Panc1 (cell line): ENCODE measurements at regions not wholly inside any gene's neighbourhood (a gene's known extent, or its start where the extent isn't known, plus 50 kb on each side); places are given as distances from the start of the nearest gene placed in this dataset.

ENCODE experiments used
- ATAC-seq: fragments of 200-7000 bp; cut with Tn5 transposase; 2 replicates; pipeline ENCODE4 v1.9.1; 2020; ENCODE audit warnings: mild to moderate bottlenecking, moderate library complexity
- BruUV-seq: library from RNA; stranded (reverse); fragments of 400-500 nt; replicated peaks from 2 replicates; lab custom pipeline; 2021; lab: Mats Ljungman, UMichigan
- CTCF ChIA-PET: fragments of 300-600 bp; sonication (Branson Sonifier 250); formaldehyde crosslinking; loops from one replicate; lab custom pipeline; 2022; ENCODE audit warnings: antibody characterized with exemption; lab: Charles Lee
- POLR2A ChIA-PET: fragments of 300-600 bp; sonication (Branson Sonifier 250); formaldehyde crosslinking; loops from one replicate; lab custom pipeline; 2022; ENCODE audit warnings: antibody characterized with exemption; lab: Charles Lee
- DNase-seq: peaks from one replicate; pipeline ENCODE4 v3.0.0-alpha.2; 2010; ENCODE audit warnings: low read depth, low spot score
- H3K27ac ChIP-seq: 2 replicates; pipeline ENCODE4 v1.5.1; 2011; ENCODE audit warnings: mild to moderate bottlenecking, low read length, inconsistent platforms
- H3K27me3 ChIP-seq: fragments of 200-500 bp; sonication (Bioruptor generic); 2 replicates; pipeline ENCODE4 v1.6.0; 2014; ENCODE audit warnings: low read length, inconsistent platforms; ENCODE audit not compliant: control insufficient read depth, insufficient read depth
- H3K36me3 ChIP-seq: fragments of 200-500 bp; sonication (Bioruptor generic); 2 replicates; pipeline ENCODE4 v1.5.1; 2014; ENCODE audit warnings: inconsistent platforms, mild to moderate bottlenecking, low read length, moderate library complexity; ENCODE audit not compliant: control insufficient read depth, insufficient read depth
- H3K4me1 ChIP-seq: 2 replicates; pipeline ENCODE4 v1.5.1; 2011; ENCODE audit warnings: inconsistent platforms, mild to moderate bottlenecking, low read length, moderate library complexity; ENCODE audit not compliant: control insufficient read depth, insufficient read depth
- H3K4me3 ChIP-seq, 2 experiments: 2 replicates each; pipeline ENCODE4 v1.5.1; 2011 to 2012; ENCODE audit warnings: low read depth in 2 of 2, low read length in 2 of 2, mild to moderate bottlenecking in 2 of 2, inconsistent platforms in 1 of 2, moderate library complexity in 1 of 2
- H3K9me3 ChIP-seq: fragments of 200-500 bp; sonication (Bioruptor generic); 2 replicates; pipeline ENCODE4 v1.5.1; 2014; ENCODE audit warnings: low read depth, mild to moderate bottlenecking, inconsistent platforms, low read length, moderate library complexity; ENCODE audit not compliant: control insufficient read depth, insufficient read depth
- POLR2AphosphoS5 ChIP-seq: IDR thresholded peaks from 2 replicates; pipeline ENCODE4 v1.6.1; 2012; ENCODE audit warnings: mild to moderate bottlenecking, low read depth, low read length, moderate library complexity
- SIN3A ChIP-seq: IDR thresholded peaks from 2 replicates; pipeline ENCODE4 v1.6.1; 2012; ENCODE audit warnings: low read depth, mild to moderate bottlenecking, low read length, moderate library complexity, borderline replicate concordance; ENCODE audit not compliant: insufficient read depth
- TCF7L2 ChIP-seq: IDR thresholded peaks from 2 replicates; pipeline ENCODE4 v1.6.1; 2011; ENCODE audit warnings: mild to moderate bottlenecking, low read depth, low read length, inconsistent platforms
- in situ Hi-C: cut with HindIII; loops from 2 replicates; pipeline ENCODE4 v1.10.0; 2016; ENCODE audit warnings: low sequenced_read_pairs, low pct_unique_long_range_greater_than_20kb
- intact Hi-C: fragments of 100-400 bp; cut with micrococcal nuclease; formaldehyde crosslinking; loops from one replicate; pipeline ENCODE4 v1.10.0; 2022; ENCODE audit not compliant: unreplicated experiment
- TF ChIP-seq, protein P1 (sequence below): fragments of 450-650 bp; IDR thresholded peaks from 2 replicates; pipeline ENCODE4 v1.5.1; 2017; ENCODE audit warnings: mild to moderate bottlenecking
- TF ChIP-seq, protein P2 (sequence below), 2 experiments: IDR thresholded peaks; 2 replicates each; pipeline ENCODE4 v1.6.1; 2011 to 2012; ENCODE audit warnings: low read depth in 2 of 2, control low read depth in 1 of 2, low read length in 1 of 2, mild to moderate bottlenecking in 1 of 2, moderate library complexity in 1 of 2; ENCODE audit not compliant: insufficient read depth in 1 of 2

DNA sequence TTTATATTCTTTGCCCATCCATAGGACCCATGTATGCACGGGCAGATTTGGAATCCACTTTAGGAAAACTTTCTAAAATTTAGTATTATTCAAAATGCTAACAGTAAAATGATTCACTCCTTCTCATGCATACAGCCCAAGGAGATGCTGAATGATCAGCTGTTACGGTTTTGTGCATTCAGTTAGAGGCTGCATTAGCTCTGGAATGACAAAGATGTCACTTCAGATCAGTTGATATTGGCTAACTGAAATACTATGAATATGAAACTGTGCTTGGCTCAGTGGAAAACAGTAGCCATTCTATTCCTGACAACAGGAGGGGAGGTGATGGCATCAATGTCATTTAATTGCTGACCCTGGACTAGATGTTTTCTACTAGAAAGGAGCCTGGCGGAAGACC lies 560.7 kb downstream of the ZNF608 start:
- ATAC-seq (no peak), DNase-seq (no peak)
- H3K36me3 ChIP-seq, result no peaks in the 10 kb centered on the region
- no peak overlapping the region for H3K27ac ChIP-seq
- H3K4me1 ChIP-seq, result no peaks in the 10 kb centered on the region
- in situ Hi-C loops (no loop called here), intact Hi-C loops (no loop called here)
- no TSS peak for BruUV-seq
- TF ChIP-seq, protein P1, sequence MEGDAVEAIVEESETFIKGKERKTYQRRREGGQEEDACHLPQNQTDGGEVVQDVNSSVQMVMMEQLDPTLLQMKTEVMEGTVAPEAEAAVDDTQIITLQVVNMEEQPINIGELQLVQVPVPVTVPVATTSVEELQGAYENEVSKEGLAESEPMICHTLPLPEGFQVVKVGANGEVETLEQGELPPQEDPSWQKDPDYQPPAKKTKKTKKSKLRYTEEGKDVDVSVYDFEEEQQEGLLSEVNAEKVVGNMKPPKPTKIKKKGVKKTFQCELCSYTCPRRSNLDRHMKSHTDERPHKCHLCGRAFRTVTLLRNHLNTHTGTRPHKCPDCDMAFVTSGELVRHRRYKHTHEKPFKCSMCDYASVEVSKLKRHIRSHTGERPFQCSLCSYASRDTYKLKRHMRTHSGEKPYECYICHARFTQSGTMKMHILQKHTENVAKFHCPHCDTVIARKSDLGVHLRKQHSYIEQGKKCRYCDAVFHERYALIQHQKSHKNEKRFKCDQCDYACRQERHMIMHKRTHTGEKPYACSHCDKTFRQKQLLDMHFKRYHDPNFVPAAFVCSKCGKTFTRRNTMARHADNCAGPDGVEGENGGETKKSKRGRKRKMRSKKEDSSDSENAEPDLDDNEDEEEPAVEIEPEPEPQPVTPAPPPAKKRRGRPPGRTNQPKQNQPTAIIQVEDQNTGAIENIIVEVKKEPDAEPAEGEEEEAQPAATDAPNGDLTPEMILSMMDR, result no peak
- TF ChIP-seq TCF7L2 (no peak), SIN3A (no peak)
- H3K9me3 ChIP-seq, result no peaks in the 10 kb centered on the region
- CTCF ChIA-PET, result interaction anchor here (0.6 kb wide), 1 partner anchor 124 kb away, joined by 3 read pairs; no protein-coding TSS in a partner anchor
- H3K4me3 ChIP-seq, result no peak overlapping the region
- H3K27me3 ChIP-seq, result no peaks in the 10 kb centered on the region
- POLR2A ChIA-PET, result no interaction called here

DNA sequence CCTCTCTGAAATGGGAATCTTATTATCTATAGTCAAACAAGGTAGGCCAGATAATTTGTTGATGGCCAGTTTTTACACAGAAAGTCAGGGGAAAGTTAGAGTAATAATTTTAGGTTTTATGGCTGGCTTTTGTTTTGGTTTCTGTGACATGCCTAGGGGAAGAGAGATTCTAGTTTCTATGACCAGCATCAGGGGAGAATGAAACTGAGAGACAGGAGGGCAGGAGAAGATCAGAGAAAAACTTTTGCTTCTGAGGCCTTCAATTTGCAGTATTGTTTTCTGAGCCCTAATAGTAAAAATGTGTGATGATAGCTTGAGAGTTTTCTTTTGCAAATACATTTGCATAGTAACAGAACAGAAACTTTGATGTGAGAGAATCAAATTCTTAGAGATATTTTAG lies 564.3 kb downstream of the ZNF608 start:
- no peak for TF ChIP-seq TCF7L2
- TF ChIP-seq POLR2AphosphoS5, result no peak
- TF ChIP-seq, protein P1, result no peak
- TF ChIP-seq, protein P2, sequence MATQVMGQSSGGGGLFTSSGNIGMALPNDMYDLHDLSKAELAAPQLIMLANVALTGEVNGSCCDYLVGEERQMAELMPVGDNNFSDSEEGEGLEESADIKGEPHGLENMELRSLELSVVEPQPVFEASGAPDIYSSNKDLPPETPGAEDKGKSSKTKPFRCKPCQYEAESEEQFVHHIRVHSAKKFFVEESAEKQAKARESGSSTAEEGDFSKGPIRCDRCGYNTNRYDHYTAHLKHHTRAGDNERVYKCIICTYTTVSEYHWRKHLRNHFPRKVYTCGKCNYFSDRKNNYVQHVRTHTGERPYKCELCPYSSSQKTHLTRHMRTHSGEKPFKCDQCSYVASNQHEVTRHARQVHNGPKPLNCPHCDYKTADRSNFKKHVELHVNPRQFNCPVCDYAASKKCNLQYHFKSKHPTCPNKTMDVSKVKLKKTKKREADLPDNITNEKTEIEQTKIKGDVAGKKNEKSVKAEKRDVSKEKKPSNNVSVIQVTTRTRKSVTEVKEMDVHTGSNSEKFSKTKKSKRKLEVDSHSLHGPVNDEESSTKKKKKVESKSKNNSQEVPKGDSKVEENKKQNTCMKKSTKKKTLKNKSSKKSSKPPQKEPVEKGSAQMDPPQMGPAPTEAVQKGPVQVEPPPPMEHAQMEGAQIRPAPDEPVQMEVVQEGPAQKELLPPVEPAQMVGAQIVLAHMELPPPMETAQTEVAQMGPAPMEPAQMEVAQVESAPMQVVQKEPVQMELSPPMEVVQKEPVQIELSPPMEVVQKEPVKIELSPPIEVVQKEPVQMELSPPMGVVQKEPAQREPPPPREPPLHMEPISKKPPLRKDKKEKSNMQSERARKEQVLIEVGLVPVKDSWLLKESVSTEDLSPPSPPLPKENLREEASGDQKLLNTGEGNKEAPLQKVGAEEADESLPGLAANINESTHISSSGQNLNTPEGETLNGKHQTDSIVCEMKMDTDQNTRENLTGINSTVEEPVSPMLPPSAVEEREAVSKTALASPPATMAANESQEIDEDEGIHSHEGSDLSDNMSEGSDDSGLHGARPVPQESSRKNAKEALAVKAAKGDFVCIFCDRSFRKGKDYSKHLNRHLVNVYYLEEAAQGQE (IDR thresholded peaks at IDR 0.05; ENCODE audit: insufficient read depth in 1 of 2, low read depth in 2 of 2, low read length in 1 of 2), result no peak
- TF ChIP-seq SIN3A, result no peak
- BruUV-seq, result no TSS peak
- Histone ChIP-seq H3K4me3 (no peak overlapping the region), H3K9me3 (peaks cover 4% of the 10 kb centered on the region; the same call in 1 of the 2 replicates), H3K27ac (no peak overlapping the region), H3K4me1 (no peaks in the 10 kb centered on the region), H3K36me3 (no peaks in the 10 kb centered on the region), H3K27me3 (no peaks in the 10 kb centered on the region)
- DNase-seq, result no peak
- no peak for ATAC-seq
- intact Hi-C loops (no loop called here), in situ Hi-C loops (no loop called here)
- ChIA-PET CTCF (no interaction called here), POLR2A (no interaction called here)
